ENCODE measurements at regions not wholly inside any gene's neighbourhood (a gene's known extent, or its start where the extent isn't known, plus 50 kb on each side); places are given as distances from the start of the nearest gene placed in this dataset.

GRCh38 chr7:13414181-13414580 lies 575.3 kb downstream of the ETV1 start:
- no peak for DNase-seq
- no peaks in the 10 kb centered on the region for H3K36me3 ChIP-seq
- H3K27me3 ChIP-seq: no peaks in the 10 kb centered on the region
- H3K4me3 ChIP-seq: no peak overlapping the region
- H3K9me3 ChIP-seq: no peaks in the 10 kb centered on the region

DNA sequence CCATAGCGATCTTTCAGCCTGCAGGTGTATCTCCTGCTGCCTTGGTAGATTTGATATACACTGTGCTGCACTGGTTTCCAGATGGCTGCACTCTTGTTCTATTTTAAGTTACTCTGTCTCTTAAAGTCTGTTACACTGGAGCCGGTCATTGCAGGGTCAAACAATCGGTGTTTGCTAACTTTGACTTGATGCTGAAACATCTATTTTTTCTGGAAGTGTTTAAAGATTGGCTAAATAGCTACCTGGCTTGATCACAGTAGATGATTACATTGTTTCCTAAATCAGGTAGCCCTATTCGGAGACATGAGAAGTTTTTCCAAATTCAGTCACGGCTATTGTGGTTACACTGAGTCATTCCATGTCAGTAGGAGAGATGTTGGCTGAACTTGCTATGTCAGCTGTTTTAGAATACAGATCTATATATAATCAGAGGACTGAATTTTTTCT lies 574.8 kb downstream of the ETV1 start:
- no peaks in the 10 kb centered on the region for H3K27me3 ChIP-seq
- no peak overlapping the region for H3K4me3 ChIP-seq
- no peaks in the 10 kb centered on the region for H3K36me3 ChIP-seq
- no peak for DNase-seq
- no peaks in the 10 kb centered on the region for H3K9me3 ChIP-seq

DNA sequence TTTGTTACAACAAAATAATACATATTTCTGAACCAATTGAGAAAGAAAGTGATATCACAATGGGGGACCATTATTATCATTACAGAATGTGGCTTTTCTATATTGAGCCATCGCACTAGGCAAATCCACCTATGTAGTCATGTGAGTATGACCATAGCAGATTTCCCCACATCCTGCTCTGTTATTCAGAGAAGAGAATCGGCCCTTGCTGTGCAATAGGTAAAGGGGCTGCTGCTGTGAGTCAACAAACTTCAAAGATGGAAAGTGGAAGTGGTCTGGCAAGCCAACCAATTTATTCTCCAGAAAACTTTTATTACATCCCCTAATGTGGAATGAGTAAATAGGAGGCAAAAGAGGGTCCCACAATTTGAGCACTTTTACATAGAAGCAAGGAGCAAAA lies 573.4 kb downstream of the ETV1 start:
- no peak for DNase-seq
- no peak overlapping the region for H3K4me3 ChIP-seq
- no peaks in the 10 kb centered on the region for H3K9me3 ChIP-seq
- no peaks in the 10 kb centered on the region for H3K36me3 ChIP-seq
- no peaks in the 10 kb centered on the region for H3K27me3 ChIP-seq

DNA sequence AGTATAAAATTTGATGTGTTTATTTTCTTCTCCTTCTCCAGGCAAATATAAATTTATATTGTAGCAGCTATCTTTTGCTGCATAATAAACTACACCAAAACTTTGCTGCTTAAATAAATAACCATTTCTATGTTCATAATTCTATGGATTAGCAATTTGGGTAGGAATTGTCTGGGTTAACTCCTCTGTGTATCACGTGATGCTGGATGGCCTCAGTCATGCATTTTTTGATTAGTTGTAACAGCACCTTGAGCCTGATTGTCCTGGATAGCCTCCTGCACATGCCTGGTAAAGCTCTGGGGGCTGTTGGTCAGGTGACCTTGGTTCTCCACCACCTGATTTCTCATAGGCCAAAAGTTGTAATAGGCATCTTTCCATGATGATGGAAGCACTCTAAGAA lies 572.9 kb downstream of the ETV1 start:
- Histone ChIP-seq H3K36me3 (no peaks in the 10 kb centered on the region), H3K27me3 (no peaks in the 10 kb centered on the region), H3K9me3 (no peaks in the 10 kb centered on the region), H3K4me3 (no peak overlapping the region)
- DNase-seq: no peak

- no peak for DNase-seq
- no peaks in the 10 kb centered on the region for H3K36me3 ChIP-seq
- H3K4me3 ChIP-seq: no peak overlapping the region
- H3K27me3 ChIP-seq: no peaks in the 10 kb centered on the region
- H3K9me3 ChIP-seq: peaks cover 2% of the 10 kb centered on the region
These were observed 568.7 kb downstream of the ETV1 start for GRCh38 chr7:13420726-13421125.

DNA sequence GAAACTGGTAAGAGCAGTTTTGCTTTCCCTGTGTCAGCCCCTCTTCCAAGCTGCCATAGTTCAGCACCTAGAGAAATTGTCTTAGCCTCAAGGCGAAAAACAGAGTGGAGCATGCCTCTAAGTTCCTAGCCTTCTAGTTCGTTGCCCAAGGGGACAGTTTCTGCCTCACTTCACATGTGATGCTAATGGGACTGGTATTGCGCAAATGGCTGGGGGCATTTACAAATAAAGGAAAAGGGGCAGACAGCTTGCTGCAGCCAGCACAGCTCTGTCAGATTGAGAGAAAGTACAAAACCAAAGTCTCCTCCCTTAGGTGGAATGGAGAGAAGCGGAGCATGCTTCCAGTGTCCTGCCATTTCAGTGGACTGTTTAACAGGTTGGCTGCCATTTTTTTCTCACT lies 567.7 kb downstream of the ETV1 start:
- peaks cover 2% of the 10 kb centered on the region for H3K9me3 ChIP-seq
- no peaks in the 10 kb centered on the region for H3K36me3 ChIP-seq
- DNase-seq: no peak

DNA sequence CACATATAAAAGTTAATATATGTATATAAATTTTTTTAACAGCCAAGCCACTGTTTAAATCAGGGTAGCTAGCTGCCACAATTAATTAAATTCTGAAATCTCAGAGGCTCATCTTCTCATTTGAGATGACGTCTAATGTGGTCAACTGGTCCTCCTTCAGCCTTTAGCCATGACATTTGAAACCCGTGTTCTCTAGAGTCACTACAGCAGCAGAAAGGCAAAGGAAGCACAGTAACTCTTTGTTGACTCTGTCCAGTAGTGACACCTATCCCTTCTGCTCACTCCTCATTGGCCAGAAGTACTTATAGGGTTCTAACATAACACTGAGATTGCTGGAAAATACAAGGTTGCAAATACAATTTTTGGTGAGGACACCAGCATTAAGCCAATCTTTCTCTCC lies 555.5 kb downstream of the ETV1 start:
- DNase-seq: no peak
- no peak overlapping the region for H3K4me3 ChIP-seq
- no peaks in the 10 kb centered on the region for H3K36me3 ChIP-seq
- H3K9me3 ChIP-seq: no peaks in the 10 kb centered on the region
- no peaks in the 10 kb centered on the region for H3K27me3 ChIP-seq

More for the DNA sequence above, 567.7 kb downstream of the ETV1 start:
- Histone ChIP-seq H3K4me3 (no peak overlapping the region), H3K27me3 (no peaks in the 10 kb centered on the region)

DNA sequence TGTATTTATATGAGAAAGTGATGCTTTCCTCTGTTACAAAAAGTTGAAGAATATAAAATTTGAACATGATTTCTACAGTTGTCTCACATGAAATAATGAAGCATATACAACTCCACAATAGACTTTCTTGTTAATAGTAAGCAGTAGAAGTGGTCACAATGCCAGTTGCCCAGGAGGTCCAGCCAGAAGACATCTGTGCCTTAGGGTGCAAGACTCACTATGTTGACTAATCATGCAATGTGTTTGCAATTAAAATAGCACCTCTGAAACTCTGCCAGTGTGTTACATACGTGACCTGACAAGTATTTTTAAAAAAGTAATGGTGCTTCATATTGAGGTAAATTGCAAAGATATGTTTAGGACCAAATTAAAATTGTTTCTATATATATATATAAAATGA lies 547.2 kb downstream of the ETV1 start:
- H3K27me3 ChIP-seq: no peaks in the 10 kb centered on the region
- no peak overlapping the region for H3K4me3 ChIP-seq
- H3K36me3 ChIP-seq: no peaks in the 10 kb centered on the region
- no peak for DNase-seq
- no peaks in the 10 kb centered on the region for H3K9me3 ChIP-seq

- DNase-seq: no peak
- no peaks in the 10 kb centered on the region for H3K36me3 ChIP-seq
- no peaks in the 10 kb centered on the region for H3K27me3 ChIP-seq
- H3K4me3 ChIP-seq: no peak overlapping the region
- no peaks in the 10 kb centered on the region for H3K9me3 ChIP-seq
These were observed 541.8 kb downstream of the ETV1 start for GRCh38 chr7:13447637-13448036.

- DNase-seq: no peak
- Histone ChIP-seq H3K9me3 (no peaks in the 10 kb centered on the region), H3K4me3 (no peak overlapping the region), H3K27me3 (no peaks in the 10 kb centered on the region), H3K36me3 (no peaks in the 10 kb centered on the region)
These were observed 541.2 kb downstream of the ETV1 start for GRCh38 chr7:13448243-13448642.

DNA sequence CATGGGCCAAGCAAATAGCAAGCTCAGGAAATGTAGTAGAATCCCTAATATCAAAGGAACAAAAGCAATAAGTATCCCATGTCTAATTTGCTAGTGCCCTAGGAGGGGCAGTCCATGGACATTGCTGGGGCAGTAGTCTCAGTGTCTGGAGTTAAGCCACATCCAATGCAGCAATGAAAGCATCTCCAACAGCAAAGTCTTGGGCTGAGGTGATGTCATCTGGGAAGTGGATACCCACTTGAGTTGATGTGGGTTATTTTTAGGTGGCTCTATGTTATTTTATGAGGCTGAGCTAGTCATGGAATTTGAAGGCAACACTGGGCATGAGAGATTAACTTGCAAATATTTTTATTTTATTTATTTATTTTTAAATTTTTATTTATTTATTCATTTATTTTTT lies 540.0 kb downstream of the ETV1 start:
- Histone ChIP-seq H3K9me3 (no peaks in the 10 kb centered on the region), H3K36me3 (no peaks in the 10 kb centered on the region), H3K27me3 (no peaks in the 10 kb centered on the region), H3K4me3 (no peak overlapping the region)
- no peak for DNase-seq

DNA sequence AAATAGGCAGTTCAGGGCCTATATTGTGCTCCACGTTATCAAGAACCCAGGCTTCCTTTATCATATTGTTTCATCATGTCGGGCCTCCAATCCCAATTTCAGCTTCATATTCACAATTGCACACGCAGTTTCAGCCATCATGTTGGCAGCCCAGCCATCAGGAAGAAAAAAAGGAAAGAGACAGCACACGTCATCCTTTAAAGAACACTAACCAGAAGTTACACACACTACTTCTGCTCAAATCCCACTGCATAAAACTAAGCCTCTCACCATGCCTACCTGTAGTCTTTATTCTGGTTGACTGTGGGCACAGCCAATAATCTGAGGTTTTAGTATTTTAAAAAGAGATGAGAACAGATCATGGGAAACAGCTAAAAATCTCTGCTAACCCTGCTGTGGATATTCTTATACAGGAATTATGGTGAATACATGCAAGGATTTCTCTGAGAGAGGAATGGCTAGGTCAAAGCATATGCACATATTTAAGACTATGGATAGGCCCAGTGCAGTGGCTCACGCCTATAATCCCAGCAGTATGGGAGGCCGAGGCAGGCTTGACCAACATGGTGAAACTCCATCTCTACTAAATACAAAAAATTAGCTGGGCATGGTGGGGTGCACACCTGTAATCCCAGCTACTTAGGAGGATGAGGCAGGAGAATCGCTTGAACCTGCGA lies 534.4 kb downstream of the ETV1 start:
- H3K36me3 ChIP-seq: no peaks in the 10 kb centered on the region
- H3K27me3 ChIP-seq: no peaks in the 10 kb centered on the region
- H3K4me3 ChIP-seq: no peak overlapping the region
- no peak for DNase-seq
- H3K9me3 ChIP-seq: no peaks in the 10 kb centered on the region

GRCh38 chr7:13457790-13458189 lies 531.7 kb downstream of the ETV1 start:
- Histone ChIP-seq H3K27me3 (no peaks in the 10 kb centered on the region), H3K36me3 (no peaks in the 10 kb centered on the region), H3K9me3 (no peaks in the 10 kb centered on the region), H3K4me3 (no peak overlapping the region)
- no peak for DNase-seq

- Histone ChIP-seq H3K4me3 (no peak overlapping the region), H3K9me3 (no peaks in the 10 kb centered on the region), H3K36me3 (no peaks in the 10 kb centered on the region), H3K27me3 (no peaks in the 10 kb centered on the region)
- DNase-seq: no peak
These were observed 522.5 kb downstream of the ETV1 start for GRCh38 chr7:13466874-13467547.

GRCh38 chr7:13476881-13477444 lies 512.5 kb downstream of the ETV1 start:
- no peak for DNase-seq
- no peaks in the 10 kb centered on the region for H3K9me3 ChIP-seq

GRCh38 chr7:13489386-13489785 lies 500.1 kb downstream of the ETV1 start:
- no peaks in the 10 kb centered on the region for H3K27me3 ChIP-seq
- H3K36me3 ChIP-seq: no peaks in the 10 kb centered on the region
- no peak for DNase-seq
- no peaks in the 10 kb centered on the region for H3K9me3 ChIP-seq
- no peak overlapping the region for H3K4me3 ChIP-seq

More at GRCh38 chr7:13476881-13477444, 512.5 kb downstream of the ETV1 start:
- H3K36me3 ChIP-seq: no peaks in the 10 kb centered on the region
- no peak overlapping the region for H3K4me3 ChIP-seq
- no peaks in the 10 kb centered on the region for H3K27me3 ChIP-seq

DNA sequence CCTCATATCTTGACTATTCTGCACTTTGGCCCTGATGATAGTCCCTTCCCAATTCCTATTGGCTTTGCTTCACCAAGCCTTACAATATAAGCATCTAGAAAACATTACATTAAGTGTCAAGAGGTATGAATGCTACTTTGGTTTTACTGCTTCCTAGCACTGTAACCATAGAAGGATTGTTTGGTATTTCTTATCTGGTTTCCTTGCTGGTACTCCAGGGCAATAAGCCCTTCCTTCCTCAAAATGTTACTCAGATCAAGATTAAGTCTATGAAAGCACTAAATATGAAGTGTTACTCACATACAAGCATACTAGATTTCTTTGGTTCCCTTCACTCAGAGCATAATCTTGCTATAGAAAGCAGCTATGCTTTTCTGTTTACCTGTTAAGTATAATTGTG lies 492.5 kb downstream of the ETV1 start:
- H3K4me3 ChIP-seq: no peak overlapping the region
- H3K27me3 ChIP-seq: no peaks in the 10 kb centered on the region
- no peak for DNase-seq
- H3K9me3 ChIP-seq: no peaks in the 10 kb centered on the region
- H3K36me3 ChIP-seq: no peaks in the 10 kb centered on the region

- no peak for DNase-seq
- H3K27me3 ChIP-seq: no peaks in the 10 kb centered on the region
- no peak overlapping the region for H3K4me3 ChIP-seq
- H3K36me3 ChIP-seq: no peaks in the 10 kb centered on the region
- H3K9me3 ChIP-seq: peaks cover 19% of the 10 kb centered on the region
These were observed 480.9 kb downstream of the ETV1 start for GRCh38 chr7:13508586-13508985.

Data from MG63 (cell line).